Progenitor cell of endocrine pancreas (in vitro differentiated cells): ENCODE measurements at regions not wholly inside any gene's neighbourhood (a gene's known extent, or its start where the extent isn't known, plus 50 kb on each side); places are given as distances from the start of the nearest gene placed in this dataset.

Experiments used
- DNase-seq: peaks from one replicate; pipeline ENCODE4 v3.0.0; 2021; ENCODE audit warnings: low spot score; ENCODE audit not compliant: unreplicated experiment
- H3K27ac Mint-ChIP-seq: 2 replicates; pipeline ENCODE4 v1.8.0; 2021; ENCODE audit warnings: mild to moderate bottlenecking, moderate library complexity, mixed read lengths
- H3K27me3 Mint-ChIP-seq: 2 replicates; pipeline ENCODE4 v1.8.0; 2021; ENCODE audit warnings: mixed read lengths
- H3K36me3 Mint-ChIP-seq: 2 replicates; pipeline ENCODE4 v1.8.0; 2022; ENCODE audit warnings: mixed read lengths; ENCODE audit not compliant: insufficient read depth
- H3K4me1 Mint-ChIP-seq: 2 replicates; pipeline ENCODE4 v1.8.0; 2021; ENCODE audit warnings: low read depth, mixed read lengths
- H3K4me3 Mint-ChIP-seq: 2 replicates; pipeline ENCODE4 v1.8.0; 2021; ENCODE audit warnings: low read depth, mild to moderate bottlenecking, moderate library complexity, mixed read lengths
- H3K9me3 Mint-ChIP-seq: 2 replicates; pipeline ENCODE4 v1.8.0; 2021; ENCODE audit warnings: low read depth, mixed read lengths
- TF ChIP-seq, protein P1 (sequence below): fragments of 200-600 bp; sonication (generic); IDR thresholded peaks from one replicate; pipeline ENCODE4 v1.5.0; 2021; ENCODE audit warnings: antibody characterized with exemption, mild to moderate bottlenecking; ENCODE audit not compliant: unreplicated experiment

DNA sequence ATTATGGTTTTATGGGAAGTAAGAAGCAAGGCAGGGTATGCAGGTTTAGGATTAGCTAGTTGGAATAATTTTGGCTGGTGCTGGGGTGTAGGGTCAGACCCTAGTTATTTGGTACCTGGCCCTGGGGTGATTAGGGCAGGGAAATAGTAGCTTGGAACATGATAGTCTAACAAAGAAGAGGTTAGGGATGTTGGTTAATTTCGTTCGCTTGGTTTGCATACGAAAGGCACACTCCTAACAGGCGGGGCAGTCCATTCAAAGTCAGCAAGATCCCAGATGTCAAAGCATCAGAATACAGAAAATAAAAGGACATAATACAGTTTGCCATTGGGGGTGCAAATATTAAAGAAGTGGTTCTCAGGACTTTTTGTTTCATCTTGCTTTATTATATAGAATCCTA is 55.7 kb upstream of the ITPRID1 start:
- Mint-ChIP-seq H3K36me3 (no peaks in the 10 kb centered on the region), H3K27me3 (peaks cover 18% of the 10 kb centered on the region), H3K4me3 (no peak overlapping the region), H3K4me1 (no peaks in the 10 kb centered on the region), H3K9me3 (no peaks in the 10 kb centered on the region), H3K27ac (no peak overlapping the region)
- no peak for DNase-seq
- TF ChIP-seq, protein P1, sequence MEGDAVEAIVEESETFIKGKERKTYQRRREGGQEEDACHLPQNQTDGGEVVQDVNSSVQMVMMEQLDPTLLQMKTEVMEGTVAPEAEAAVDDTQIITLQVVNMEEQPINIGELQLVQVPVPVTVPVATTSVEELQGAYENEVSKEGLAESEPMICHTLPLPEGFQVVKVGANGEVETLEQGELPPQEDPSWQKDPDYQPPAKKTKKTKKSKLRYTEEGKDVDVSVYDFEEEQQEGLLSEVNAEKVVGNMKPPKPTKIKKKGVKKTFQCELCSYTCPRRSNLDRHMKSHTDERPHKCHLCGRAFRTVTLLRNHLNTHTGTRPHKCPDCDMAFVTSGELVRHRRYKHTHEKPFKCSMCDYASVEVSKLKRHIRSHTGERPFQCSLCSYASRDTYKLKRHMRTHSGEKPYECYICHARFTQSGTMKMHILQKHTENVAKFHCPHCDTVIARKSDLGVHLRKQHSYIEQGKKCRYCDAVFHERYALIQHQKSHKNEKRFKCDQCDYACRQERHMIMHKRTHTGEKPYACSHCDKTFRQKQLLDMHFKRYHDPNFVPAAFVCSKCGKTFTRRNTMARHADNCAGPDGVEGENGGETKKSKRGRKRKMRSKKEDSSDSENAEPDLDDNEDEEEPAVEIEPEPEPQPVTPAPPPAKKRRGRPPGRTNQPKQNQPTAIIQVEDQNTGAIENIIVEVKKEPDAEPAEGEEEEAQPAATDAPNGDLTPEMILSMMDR: no peak

DNA sequence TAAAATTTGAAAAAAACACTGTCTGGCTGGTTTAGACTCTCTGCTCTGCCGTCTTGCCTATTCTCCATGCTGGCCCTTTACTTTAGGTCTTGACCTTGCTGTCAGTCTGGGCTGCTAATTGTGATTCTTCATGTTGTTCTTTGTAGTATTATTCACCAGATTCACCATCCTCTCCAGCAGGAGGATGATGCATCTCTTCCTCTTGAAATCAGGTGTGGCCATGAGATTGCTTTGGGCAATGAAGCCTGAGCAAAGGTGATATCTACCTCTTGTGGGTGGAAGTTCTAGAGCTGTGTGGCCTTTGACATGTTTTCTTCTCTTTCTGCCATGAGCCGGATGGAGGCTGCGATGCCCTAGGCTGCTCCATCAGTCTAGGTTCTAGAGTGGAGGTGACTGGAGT is 51.3 kb upstream of the ITPRID1 start:
- no peak for DNase-seq
- Mint-ChIP-seq H3K36me3 (no peaks in the 10 kb centered on the region), H3K27me3 (peaks cover 24% of the 10 kb centered on the region), H3K27ac (no peak overlapping the region), H3K4me3 (no peak overlapping the region), H3K4me1 (peaks cover 6% of the 10 kb centered on the region), H3K9me3 (no peaks in the 10 kb centered on the region)
- TF ChIP-seq, protein P1: no peak
